Neural progenitor cell (in vitro differentiated cells): ENCODE measurements at regions not wholly inside any gene's neighbourhood (a gene's known extent, or its start where the extent isn't known, plus 50 kb on each side); places are given as distances from the start of the nearest gene placed in this dataset.

ENCODE experiments used
- EZH2phosphoT487 ChIP-seq: fragments of 200-600 bp; sonication (generic); IDR thresholded peaks from 2 replicates; pipeline ENCODE4 v1.6.1; 2017; ENCODE audit warnings: antibody characterized with exemption
- TF ChIP-seq, protein P1 (sequence below): fragments of 200-600 bp; sonication (generic); IDR thresholded peaks from 2 replicates; pipeline ENCODE4 v1.5.1; 2017; ENCODE audit warnings: antibody characterized with exemption, mild to moderate bottlenecking

DNA sequence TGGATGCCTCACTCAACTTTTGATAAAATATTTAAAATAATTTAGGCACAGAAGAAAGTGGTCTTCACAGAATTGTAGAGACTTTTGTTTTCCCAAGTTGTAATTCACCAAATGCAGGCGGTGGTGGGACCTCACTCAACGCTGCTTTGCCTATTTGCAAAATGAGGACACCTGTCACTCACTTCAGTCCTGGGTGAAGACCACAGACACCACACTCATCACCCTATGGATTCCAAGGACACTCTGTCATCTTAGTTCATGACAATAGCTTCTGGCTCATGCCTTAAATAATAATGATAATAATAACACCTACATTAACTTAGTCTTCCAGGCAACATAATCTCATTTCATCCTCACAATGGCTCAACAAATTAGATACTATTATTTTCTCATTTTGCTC lies 234.4 kb downstream of the RNF152 start:
- TF ChIP-seq, protein P1, sequence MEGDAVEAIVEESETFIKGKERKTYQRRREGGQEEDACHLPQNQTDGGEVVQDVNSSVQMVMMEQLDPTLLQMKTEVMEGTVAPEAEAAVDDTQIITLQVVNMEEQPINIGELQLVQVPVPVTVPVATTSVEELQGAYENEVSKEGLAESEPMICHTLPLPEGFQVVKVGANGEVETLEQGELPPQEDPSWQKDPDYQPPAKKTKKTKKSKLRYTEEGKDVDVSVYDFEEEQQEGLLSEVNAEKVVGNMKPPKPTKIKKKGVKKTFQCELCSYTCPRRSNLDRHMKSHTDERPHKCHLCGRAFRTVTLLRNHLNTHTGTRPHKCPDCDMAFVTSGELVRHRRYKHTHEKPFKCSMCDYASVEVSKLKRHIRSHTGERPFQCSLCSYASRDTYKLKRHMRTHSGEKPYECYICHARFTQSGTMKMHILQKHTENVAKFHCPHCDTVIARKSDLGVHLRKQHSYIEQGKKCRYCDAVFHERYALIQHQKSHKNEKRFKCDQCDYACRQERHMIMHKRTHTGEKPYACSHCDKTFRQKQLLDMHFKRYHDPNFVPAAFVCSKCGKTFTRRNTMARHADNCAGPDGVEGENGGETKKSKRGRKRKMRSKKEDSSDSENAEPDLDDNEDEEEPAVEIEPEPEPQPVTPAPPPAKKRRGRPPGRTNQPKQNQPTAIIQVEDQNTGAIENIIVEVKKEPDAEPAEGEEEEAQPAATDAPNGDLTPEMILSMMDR = no peak
- TF ChIP-seq EZH2phosphoT487 = no peak
